Astrocyte of the spinal cord (primary cell): ENCODE measurements at regions not wholly inside any gene's neighbourhood (a gene's known extent, or its start where the extent isn't known, plus 50 kb on each side); places are given as distances from the start of the nearest gene placed in this dataset.

ENCODE experiments used
- DNase-seq: peaks from one replicate; pipeline ENCODE4 v3.0.0; 2011; ENCODE audit warnings: low read depth, low spot score
- H3K4me3 ChIP-seq: 2 replicates; pipeline ENCODE4 v1.5.1; 2011; ENCODE audit warnings: low read depth, mild to moderate bottlenecking, low read length, moderate library complexity
- CTCF ChIP-seq: IDR thresholded peaks from 2 replicates; pipeline ENCODE4 v1.5.1; 2012; ENCODE audit warnings: low read depth, mild to moderate bottlenecking, low read length, inconsistent platforms
- in situ Hi-C: cut with HindIII; loops from 2 replicates; pipeline ENCODE4 v1.10.0; 2017; ENCODE audit warnings: low sequenced_read_pairs

- H3K4me3 ChIP-seq: no peak overlapping the region
- in situ Hi-C loops: no loop called here
- no peak for DNase-seq
- TF ChIP-seq CTCF: no peak
Measured at GRCh38 chr4:96974295-96974694, 1134.4 kb downstream of the PDHA2 start.

GRCh38 chr4:96983830-96984229 is 1143.9 kb downstream of the PDHA2 start:
- no peak overlapping the region for H3K4me3 ChIP-seq
- in situ Hi-C loops: no loop called here
- no peak for TF ChIP-seq CTCF
- peak; percentile 38 for DNase-seq

GRCh38 chr4:96986816-96987215 is 1146.9 kb downstream of the PDHA2 start:
- in situ Hi-C loops: no loop called here
- TF ChIP-seq CTCF: no peak
- no peak overlapping the region for H3K4me3 ChIP-seq
- no peak for DNase-seq

GRCh38 chr4:96991083-96991482 is 1151.2 kb downstream of the PDHA2 start:
- in situ Hi-C loops: no loop called here
- DNase-seq: no peak
- no peak for TF ChIP-seq CTCF
- H3K4me3 ChIP-seq: no peak overlapping the region

GRCh38 chr4:96992443-96992842 is 1150.8 kb downstream of the STPG2 start:
- no peak for DNase-seq
- no peak for TF ChIP-seq CTCF
- in situ Hi-C loops: no loop called here
- no peak overlapping the region for H3K4me3 ChIP-seq

- H3K4me3 ChIP-seq: no peak overlapping the region
- DNase-seq: no peak
- in situ Hi-C loops: no loop called here
- TF ChIP-seq CTCF: no peak
Measured at GRCh38 chr4:96993560-96993959, 1149.7 kb downstream of the STPG2 start.

- no peak overlapping the region for H3K4me3 ChIP-seq
- TF ChIP-seq CTCF: no peak
- in situ Hi-C loops: no loop called here
- no peak for DNase-seq
Measured at GRCh38 chr4:97003715-97004114, 1139.6 kb downstream of the STPG2 start.
